Lower lobe of right lung (tissue), 2 donors: ENCODE measurements at regions not wholly inside any gene's neighbourhood (a gene's known extent, or its start where the extent isn't known, plus 50 kb on each side); places are given as distances from the start of the nearest gene placed in this dataset.

Source experiments
- ATAC-seq, 2 donors: fragments of 200-7000 bp; cut with Tn5 transposase; one replicate each; pipeline ENCODE4 v1.9.1; 2020 to 2022; ENCODE audit warnings: mild to moderate bottlenecking in 2 of 2, moderate library complexity in 2 of 2
- DNase-seq: peaks from one replicate; pipeline ENCODE4 v3.0.0-alpha.2; 2020
- H3K27ac ChIP-seq: fragments of 200-600 bp; one replicate; pipeline ENCODE4 v1.8.0; 2022
- H3K27me3 ChIP-seq: fragments of 200-600 bp; one replicate; pipeline ENCODE4 v1.8.0; 2022; ENCODE audit warnings: low read depth
- H3K36me3 ChIP-seq: fragments of 200-600 bp; one replicate; pipeline ENCODE4 v1.8.0; 2022; ENCODE audit warnings: mild to moderate bottlenecking
- H3K4me1 ChIP-seq: fragments of 200-600 bp; one replicate; pipeline ENCODE4 v1.8.0; 2022
- H3K4me3 ChIP-seq: fragments of 200-600 bp; one replicate; pipeline ENCODE4 v1.8.0; 2022; ENCODE audit warnings: mild to moderate bottlenecking
- H3K9me3 ChIP-seq: fragments of 200-600 bp; one replicate; pipeline ENCODE4 v1.8.0; 2022
- CTCF ChIP-seq: fragments of 200-600 bp; IDR thresholded peaks from one replicate; pipeline ENCODE4 v1.8.0; 2022; ENCODE audit warnings: antibody characterized with exemption, mild to moderate bottlenecking
- intact Hi-C: fragments of 100-400 bp; cut with DNase I; formaldehyde crosslinking; loops from one replicate; pipeline ENCODE4 v1.11.0; 2022
- donor health status: DM: no; HTN: yes; CAD: no; lungs with severe emphysema.

- no peaks in the 10 kb centered on the region for H3K27me3 ChIP-seq
- no peaks in the 10 kb centered on the region for H3K36me3 ChIP-seq
- intact Hi-C loops = no loop called here
- H3K4me3 ChIP-seq = no peak overlapping the region
- no peak for ATAC-seq
- no peaks in the 10 kb centered on the region for H3K9me3 ChIP-seq
- H3K27ac ChIP-seq = no peak overlapping the region
- TF ChIP-seq CTCF = no peak
- DNase-seq = no peak
- peaks cover 14% of the 10 kb centered on the region for H3K4me1 ChIP-seq
Observed at GRCh38 chr7:46933596-46933995, 648.3 kb downstream of the TNS3 start.

DNA sequence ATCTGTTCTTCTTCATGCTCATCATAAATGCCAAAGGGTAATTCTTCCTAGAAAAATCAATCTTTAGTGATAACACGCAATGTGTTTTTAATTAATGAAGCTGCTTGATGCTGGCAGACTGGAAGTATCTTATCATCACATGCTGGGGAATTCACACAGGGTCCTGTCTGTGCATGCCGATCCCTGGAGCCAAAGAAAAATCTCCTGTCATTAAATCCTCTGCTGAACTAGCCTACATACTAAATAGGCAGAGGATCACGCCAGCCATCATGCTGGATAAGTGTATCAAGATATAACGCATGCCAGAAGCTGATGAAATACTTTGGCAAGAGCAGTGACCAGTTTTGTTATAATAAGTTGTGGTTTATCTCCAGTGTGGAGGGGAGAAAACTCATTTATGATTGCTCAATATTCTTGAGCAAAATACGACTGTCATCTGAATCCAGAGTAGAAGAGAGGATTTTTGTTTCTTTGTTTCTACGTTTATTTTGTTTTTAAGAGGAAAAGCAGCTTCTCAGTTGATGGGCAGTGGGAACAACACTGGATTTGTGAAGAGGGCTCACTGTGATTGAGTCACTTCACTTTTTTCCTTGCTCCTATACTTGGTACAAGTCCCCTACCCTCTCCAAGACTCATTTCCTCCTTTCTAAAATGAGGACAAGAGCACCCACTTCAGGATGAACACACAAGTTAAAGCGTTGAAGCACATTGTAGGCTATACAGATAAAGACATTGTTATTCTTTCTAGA is 649.1 kb downstream of the TNS3 start:
- Histone ChIP-seq H3K27ac (peak overlapping the region; percentile 40), H3K36me3 (no peaks in the 10 kb centered on the region), H3K4me3 (no peak overlapping the region), H3K4me1 (peaks cover 14% of the 10 kb centered on the region), H3K9me3 (no peaks in the 10 kb centered on the region), H3K27me3 (no peaks in the 10 kb centered on the region)
- no peak for TF ChIP-seq CTCF
- intact Hi-C loops = no loop called here
- no peak for DNase-seq
- ATAC-seq = peak; percentile 62 to 68

- no peaks in the 10 kb centered on the region for H3K36me3 ChIP-seq
- ATAC-seq = no peak
- H3K27me3 ChIP-seq = no peaks in the 10 kb centered on the region
- no peak overlapping the region for H3K4me3 ChIP-seq
- no peaks in the 10 kb centered on the region for H3K9me3 ChIP-seq
- H3K27ac ChIP-seq = no peak overlapping the region
- intact Hi-C loops = no loop called here
- no peak for DNase-seq
- TF ChIP-seq CTCF = no peak
- peaks cover 14% of the 10 kb centered on the region for H3K4me1 ChIP-seq
Observed at GRCh38 chr7:46932306-46932675, 649.6 kb downstream of the TNS3 start.

DNA sequence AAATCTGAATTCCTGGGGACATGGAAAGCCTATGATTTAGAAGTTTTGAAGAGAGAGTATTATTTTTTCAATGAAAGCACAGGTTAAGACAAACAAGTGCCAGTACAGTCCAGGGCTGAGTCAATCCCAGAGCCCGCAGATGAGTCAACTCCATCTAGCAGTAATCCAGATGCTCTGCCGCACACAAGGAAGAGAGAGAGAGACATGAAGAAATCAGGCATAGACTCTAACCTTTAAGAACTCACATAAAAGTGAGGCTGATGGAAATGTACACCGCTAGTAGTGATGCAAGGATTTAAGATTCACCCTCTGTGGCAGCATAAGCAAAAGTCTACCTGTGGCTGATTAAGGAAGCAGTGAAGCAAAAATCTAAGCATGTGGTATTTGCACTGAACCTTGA is 651.5 kb downstream of the TNS3 start:
- H3K4me3 ChIP-seq = no peak overlapping the region
- H3K9me3 ChIP-seq = no peaks in the 10 kb centered on the region
- H3K4me1 ChIP-seq = peaks cover 14% of the 10 kb centered on the region
- ATAC-seq (no peak), DNase-seq (no peak)
- H3K27me3 ChIP-seq = no peaks in the 10 kb centered on the region
- intact Hi-C loops = no loop called here
- no peak overlapping the region for H3K27ac ChIP-seq
- no peaks in the 10 kb centered on the region for H3K36me3 ChIP-seq
- TF ChIP-seq CTCF = no peak

DNA sequence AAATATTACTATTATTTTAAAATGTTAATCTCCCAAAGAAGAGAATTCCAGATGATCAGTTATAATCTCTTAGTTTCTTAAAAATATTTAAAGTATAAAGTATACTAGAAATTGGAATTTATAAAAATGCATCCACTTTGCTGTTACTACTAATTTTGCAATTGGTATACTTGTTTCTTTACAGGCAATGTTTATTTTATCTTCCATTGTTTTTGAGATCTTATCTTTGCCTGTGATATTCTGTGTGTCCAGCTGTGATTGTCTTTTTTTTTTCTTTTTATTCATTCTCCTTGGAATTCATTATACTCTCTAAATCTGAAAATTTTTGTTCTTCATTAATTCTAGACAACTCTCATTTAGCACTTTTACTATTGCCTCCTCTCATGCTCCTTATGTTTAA is 652.6 kb downstream of the TNS3 start:
- Histone ChIP-seq H3K4me3 (no peak overlapping the region), H3K27ac (no peak overlapping the region), H3K4me1 (peaks cover 14% of the 10 kb centered on the region), H3K27me3 (no peaks in the 10 kb centered on the region), H3K36me3 (no peaks in the 10 kb centered on the region), H3K9me3 (no peaks in the 10 kb centered on the region)
- TF ChIP-seq CTCF = no peak
- no peak for ATAC-seq
- DNase-seq = no peak
- intact Hi-C loops = no loop called here
